Activated naive CD4-positive, alpha-beta T cell treated with anti-CD3 and anti-CD28 coated beads, Interleukin-2, amount 50 U/mL, for 72 hours (primary cell): ENCODE measurements at regions not wholly inside any gene's neighbourhood (a gene's known extent, or its start where the extent isn't known, plus 50 kb on each side); places are given as distances from the start of the nearest gene placed in this dataset.

Source experiments
- ATAC-seq, 2 donors: fragments of 150-1000 bp; cut with Tn5 transposase; 2 replicates each; pipeline ENCODE4 v1.10.0; 2021; ENCODE audit warnings: mild to moderate bottlenecking in 2 of 2, moderate library complexity in 2 of 2
- DNase-seq, 2 donors: peaks; one replicate each; pipeline ENCODE4 v3.0.0; 2021 to 2022; ENCODE audit warnings: low spot score in 2 of 2
- H3K27ac Mint-ChIP-seq, 2 donors: one replicate each; pipeline ENCODE4 v1.8.0; 2022; ENCODE audit warnings: mild to moderate bottlenecking in 2 of 2, mixed read lengths in 2 of 2
- H3K36me3 Mint-ChIP-seq, 2 donors: one replicate each; pipeline ENCODE4 v1.8.0; 2022; ENCODE audit warnings: mixed read lengths in 2 of 2
- H3K9me3 Mint-ChIP-seq, 2 donors: one replicate each; pipeline ENCODE4 v1.8.0; 2022; ENCODE audit warnings: mixed read lengths in 2 of 2

GRCh38 chr3:161818106-161818505 is 321.5 kb downstream of the OTOL1 start:
- Mint-ChIP-seq H3K36me3 (no peaks in the 10 kb centered on the region), H3K9me3 (peaks cover 0 to 3% of the 10 kb centered on the region in 2 donors), H3K27ac (no peak overlapping the region)
- DNase-seq (no peak), ATAC-seq (no peak)

- Mint-ChIP-seq H3K36me3 (no peaks in the 10 kb centered on the region), H3K27ac (no peak overlapping the region), H3K9me3 (no peaks in the 10 kb centered on the region)
- ATAC-seq = no peak
- no peak for DNase-seq
Observed at GRCh38 chr3:161821591-161821990, 325.0 kb downstream of the OTOL1 start.

- DNase-seq = no peak
- H3K36me3 Mint-ChIP-seq = no peaks in the 10 kb centered on the region
- H3K27ac Mint-ChIP-seq = no peak overlapping the region
- H3K9me3 Mint-ChIP-seq = no peaks in the 10 kb centered on the region
- ATAC-seq = no peak
Observed at GRCh38 chr3:161822291-161822690, 325.7 kb downstream of the OTOL1 start.

GRCh38 chr3:161823910-161824309 is 327.3 kb downstream of the OTOL1 start:
- Mint-ChIP-seq H3K27ac (no peak overlapping the region), H3K9me3 (no peaks in the 10 kb centered on the region), H3K36me3 (no peaks in the 10 kb centered on the region)
- no peak for DNase-seq
- ATAC-seq = no peak

- H3K36me3 Mint-ChIP-seq = no peaks in the 10 kb centered on the region
- no peak for DNase-seq
- no peak overlapping the region for H3K27ac Mint-ChIP-seq
- ATAC-seq = no peak
- peaks cover 4 to 11% of the 10 kb centered on the region in 2 donors for H3K9me3 Mint-ChIP-seq
Observed at GRCh38 chr3:161838021-161838420, 341.4 kb downstream of the OTOL1 start.

- Mint-ChIP-seq H3K36me3 (peaks cover 0 to 6% of the 10 kb centered on the region in 2 donors), H3K27ac (no peak overlapping the region), H3K9me3 (peaks cover 13 to 19% of the 10 kb centered on the region in 2 donors)
- DNase-seq (no peak), ATAC-seq (no peak)
Observed at GRCh38 chr3:161848376-161848775, 351.8 kb downstream of the OTOL1 start.

GRCh38 chr3:161851941-161852566 is 355.4 kb downstream of the OTOL1 start:
- Mint-ChIP-seq H3K27ac (no peak overlapping the region), H3K36me3 (peaks cover 0 to 6% of the 10 kb centered on the region in 2 donors), H3K9me3 (peaks cover 0 to 8% of the 10 kb centered on the region in 2 donors)
- ATAC-seq (peak in 1 of 2 donors; percentile 34), DNase-seq (peak in 1 of 2 donors; percentile 42)

- ATAC-seq = no peak
- Mint-ChIP-seq H3K36me3 (peaks cover 0 to 6% of the 10 kb centered on the region in 2 donors), H3K9me3 (peaks cover 0 to 8% of the 10 kb centered on the region in 2 donors), H3K27ac (no peak overlapping the region)
- DNase-seq = no peak
Observed at GRCh38 chr3:161852744-161853143, 356.1 kb downstream of the OTOL1 start.

- DNase-seq (peak in 1 of 2 donors; percentile 7), ATAC-seq (no peak)
- Mint-ChIP-seq H3K27ac (no peak overlapping the region), H3K9me3 (peaks cover 0 to 11% of the 10 kb centered on the region in 2 donors), H3K36me3 (peaks cover 0 to 6% of the 10 kb centered on the region in 2 donors)
Observed at GRCh38 chr3:161854232-161854771, 357.7 kb downstream of the OTOL1 start.

- H3K9me3 Mint-ChIP-seq = peaks cover 0 to 2% of the 10 kb centered on the region in 2 donors
- no peaks in the 10 kb centered on the region for H3K36me3 Mint-ChIP-seq
- no peak overlapping the region for H3K27ac Mint-ChIP-seq
- DNase-seq (no peak), ATAC-seq (no peak)
Observed at GRCh38 chr3:161859057-161859456, 362.4 kb downstream of the OTOL1 start.

GRCh38 chr3:161859865-161860450 is 363.4 kb downstream of the OTOL1 start:
- ATAC-seq (no peak), DNase-seq (no peak)
- H3K9me3 Mint-ChIP-seq = peaks cover 0 to 2% of the 10 kb centered on the region in 2 donors
- H3K27ac Mint-ChIP-seq = no peak overlapping the region
- H3K36me3 Mint-ChIP-seq = no peaks in the 10 kb centered on the region

GRCh38 chr3:161863775-161864174 is 367.2 kb downstream of the OTOL1 start:
- ATAC-seq (no peak), DNase-seq (no peak)
- Mint-ChIP-seq H3K36me3 (no peaks in the 10 kb centered on the region), H3K27ac (no peak overlapping the region), H3K9me3 (no peaks in the 10 kb centered on the region)

GRCh38 chr3:161866176-161866575 is 369.6 kb downstream of the OTOL1 start:
- no peak for DNase-seq
- Mint-ChIP-seq H3K9me3 (peaks cover 0 to 11% of the 10 kb centered on the region in 2 donors), H3K27ac (no peak overlapping the region), H3K36me3 (no peaks in the 10 kb centered on the region)
- no peak for ATAC-seq

GRCh38 chr3:161875483-161875882 is 378.9 kb downstream of the OTOL1 start:
- H3K9me3 Mint-ChIP-seq = peaks cover 12 to 20% of the 10 kb centered on the region in 2 donors
- H3K27ac Mint-ChIP-seq = no peak overlapping the region
- peaks cover 0 to 5% of the 10 kb centered on the region in 2 donors for H3K36me3 Mint-ChIP-seq
- ATAC-seq (no peak), DNase-seq (no peak)

- no peak for ATAC-seq
- Mint-ChIP-seq H3K27ac (no peak overlapping the region), H3K9me3 (peaks cover 19 to 23% of the 10 kb centered on the region in 2 donors), H3K36me3 (peaks cover 2 to 12% of the 10 kb centered on the region in 2 donors)
- DNase-seq = no peak
Observed at GRCh38 chr3:161879470-161879869, 382.9 kb downstream of the OTOL1 start.

- H3K27ac Mint-ChIP-seq = no peak overlapping the region
- H3K36me3 Mint-ChIP-seq = peaks cover 4 to 9% of the 10 kb centered on the region in 2 donors
- no peak for ATAC-seq
- peaks cover 18 to 27% of the 10 kb centered on the region in 2 donors for H3K9me3 Mint-ChIP-seq
- DNase-seq = no peak
Observed at GRCh38 chr3:161884830-161885229, 388.2 kb downstream of the OTOL1 start.

- no peak overlapping the region for H3K27ac Mint-ChIP-seq
- no peak for ATAC-seq
- no peaks in the 10 kb centered on the region for H3K36me3 Mint-ChIP-seq
- DNase-seq = no peak
- peaks cover 14 to 21% of the 10 kb centered on the region in 2 donors for H3K9me3 Mint-ChIP-seq
Observed at GRCh38 chr3:161890147-161890625, 393.6 kb downstream of the OTOL1 start.

- no peak for DNase-seq
- Mint-ChIP-seq H3K27ac (no peak overlapping the region), H3K36me3 (no peaks in the 10 kb centered on the region), H3K9me3 (peaks cover 12 to 13% of the 10 kb centered on the region in 2 donors)
- ATAC-seq = no peak
Observed at GRCh38 chr3:161893972-161894371, 397.4 kb downstream of the OTOL1 start.
